ENCODE measurements at regions not wholly inside any gene's neighbourhood (a gene's known extent, or its start where the extent isn't known, plus 50 kb on each side); places are given as distances from the start of the nearest gene placed in this dataset.

GRCh38 chr1:113243529-113243928, 146.8 kb upstream of the MAGI3 start:
- TF ChIP-seq CTCF (IDR thresholded peaks at IDR 0.05; ENCODE audit: extremely low read depth, missing control alignments), result no peak
- no peak for DNase-seq (ENCODE audit: low spot score)

- TF ChIP-seq CTCF (IDR thresholded peaks at IDR 0.05; ENCODE audit: extremely low read depth, missing control alignments), result no peak
- DNase-seq (ENCODE audit: low spot score), result no peak
These were observed 146.0 kb upstream of the MAGI3 start for GRCh38 chr1:113244112-113244820.

GRCh38 chr1:113245252-113245651, 145.1 kb upstream of the MAGI3 start:
- no peak for TF ChIP-seq CTCF (IDR thresholded peaks at IDR 0.05; ENCODE audit: extremely low read depth, missing control alignments)
- DNase-seq (ENCODE audit: low spot score), result no peak

- TF ChIP-seq CTCF (IDR thresholded peaks at IDR 0.05; ENCODE audit: extremely low read depth, missing control alignments), result no peak
- DNase-seq (ENCODE audit: low spot score), result no peak
These were observed 143.4 kb upstream of the MAGI3 start for GRCh38 chr1:113246929-113247328.

- DNase-seq (ENCODE audit: low spot score), result no peak
- TF ChIP-seq CTCF (IDR thresholded peaks at IDR 0.05; ENCODE audit: extremely low read depth, missing control alignments), result no peak
These were observed 143.0 kb upstream of the MAGI3 start for GRCh38 chr1:113247355-113247754.

GRCh38 chr1:113247782-113248181, 142.5 kb upstream of the MAGI3 start:
- no peak for DNase-seq (ENCODE audit: low spot score)
- no peak for TF ChIP-seq CTCF (IDR thresholded peaks at IDR 0.05; ENCODE audit: extremely low read depth, missing control alignments)

GRCh38 chr1:113248494-113248893, 141.8 kb upstream of the MAGI3 start:
- no peak for TF ChIP-seq CTCF (IDR thresholded peaks at IDR 0.05; ENCODE audit: extremely low read depth, missing control alignments)
- no peak for DNase-seq (ENCODE audit: low spot score)

Measured in GM20000 (cell line).